NCI-H2107 treated with DMSO at 0.1 percent for 48 hours (cell line): ENCODE measurements at regions not wholly inside any gene's neighbourhood (a gene's known extent, or its start where the extent isn't known, plus 50 kb on each side); places are given as distances from the start of the nearest gene placed in this dataset.

ENCODE experiments used
- DNase-seq: peaks from one replicate; lab custom pipeline; 2025; ENCODE audit not compliant: unreplicated experiment; lab: John Stamatoyannopoulos, UW

DNA sequence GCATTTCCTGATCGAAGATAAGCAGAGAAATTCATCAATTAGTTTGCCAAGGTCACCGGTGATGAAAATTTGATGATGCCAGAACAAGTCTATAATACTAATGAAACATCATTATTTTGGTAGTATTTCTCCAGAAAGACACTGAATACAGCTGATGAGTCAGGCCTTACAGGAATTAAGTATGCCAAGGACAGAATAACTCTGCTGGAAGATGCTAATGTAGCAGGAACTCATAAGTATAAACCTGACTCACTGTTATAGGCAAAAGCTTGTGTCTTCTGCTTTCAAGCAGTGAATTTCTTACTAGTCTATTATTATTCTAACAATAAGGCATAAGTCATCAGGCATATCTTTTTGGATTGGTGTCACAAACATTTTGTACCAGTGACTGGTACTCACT is 1825.1 kb upstream of the IGFBP7 start:
- DNase-seq: no peak

DNA sequence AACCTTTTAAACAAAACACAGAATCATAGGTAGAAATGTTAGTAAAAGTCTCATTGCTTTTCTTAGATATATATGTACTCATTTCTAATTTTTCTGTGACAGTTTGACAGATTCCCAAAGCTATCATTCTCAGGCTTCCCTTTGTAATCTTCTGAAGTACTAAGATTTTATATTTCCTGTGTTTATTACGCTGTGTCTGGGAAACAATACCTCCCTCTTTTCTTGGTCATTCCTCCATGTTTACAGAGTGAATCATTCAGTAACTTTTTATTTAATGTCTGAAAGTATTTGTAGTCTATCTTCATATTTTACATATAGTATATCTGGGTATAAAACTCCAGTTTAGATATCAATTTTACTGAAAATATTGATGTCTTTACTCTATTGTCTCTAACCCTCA is 1826.3 kb upstream of the IGFBP7 start:
- no peak for DNase-seq

DNA sequence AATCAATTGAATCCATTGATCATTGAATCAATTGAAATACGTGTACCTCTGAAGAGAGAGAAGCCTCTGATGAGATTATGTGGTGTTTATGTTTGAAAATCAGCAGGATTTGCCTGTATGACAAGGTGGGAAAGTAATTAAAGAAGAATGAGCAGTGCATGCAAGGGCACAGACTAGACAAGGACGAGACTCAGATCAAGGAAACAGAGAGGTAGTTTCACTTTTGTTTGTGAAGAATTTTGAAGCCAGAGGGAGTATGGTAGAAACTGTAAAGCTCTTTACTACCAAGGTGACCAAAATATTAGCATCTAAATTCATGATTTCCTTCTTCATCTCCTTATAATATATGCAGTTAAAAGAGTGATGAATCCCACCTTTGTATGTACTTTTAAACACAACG is 1830.0 kb upstream of the IGFBP7 start:
- no peak for DNase-seq

DNA sequence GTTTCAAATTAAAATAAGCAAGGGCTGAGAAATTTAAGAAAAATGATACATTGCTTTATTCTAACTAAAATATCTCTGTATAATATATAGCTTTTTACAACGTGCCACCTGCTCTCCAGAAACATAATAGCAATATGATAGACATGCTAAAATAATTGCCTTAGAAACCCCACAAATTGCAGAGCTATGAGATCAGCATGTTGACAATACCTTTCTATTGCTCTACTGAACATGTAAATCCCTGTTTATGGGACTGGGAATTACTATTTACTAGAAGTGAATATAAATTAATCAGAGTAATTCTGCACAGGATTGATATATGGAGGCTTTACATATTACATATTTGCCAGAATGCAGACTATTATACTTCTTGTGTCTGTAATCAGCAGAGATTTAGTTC is 1831.1 kb upstream of the IGFBP7 start:
- no peak for DNase-seq

DNA sequence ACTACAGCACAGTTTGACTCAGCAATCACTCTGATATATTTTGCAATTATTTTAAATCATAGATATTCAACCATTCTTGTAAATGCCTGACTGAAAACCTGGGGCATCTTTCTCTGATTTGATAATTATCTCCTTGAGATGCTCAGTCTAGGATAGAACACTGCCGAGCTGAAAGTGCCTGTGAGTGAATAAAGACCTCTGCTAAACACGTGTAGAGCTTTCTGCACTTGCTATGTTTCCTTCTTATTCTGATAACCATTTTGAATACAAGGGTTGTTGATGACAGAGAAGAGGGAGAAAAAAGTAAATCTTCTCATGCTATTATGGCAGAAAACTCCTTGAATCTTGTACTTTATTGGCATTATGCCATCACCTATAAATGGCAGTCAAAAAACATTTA is 1843.4 kb upstream of the IGFBP7 start:
- DNase-seq: no peak

DNA sequence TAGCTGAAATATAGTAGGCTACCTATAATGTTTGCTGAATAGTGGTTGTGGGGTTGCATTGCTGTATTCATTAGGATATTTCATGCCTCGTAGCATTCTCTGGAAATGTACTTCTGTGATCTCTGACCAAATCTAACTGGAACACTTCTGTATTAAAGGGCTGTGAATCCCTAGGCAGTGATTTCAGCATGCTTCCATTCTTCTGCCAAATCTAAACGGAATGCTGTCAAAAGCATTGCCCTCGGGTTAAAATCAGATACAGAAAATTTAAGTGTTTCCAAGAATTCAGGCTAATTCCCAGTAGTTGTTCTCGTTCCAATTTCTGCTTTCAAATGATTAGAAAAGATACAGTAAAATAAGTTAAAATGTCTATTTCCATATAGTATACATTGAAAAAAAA is 1847.5 kb upstream of the IGFBP7 start:
- no peak for DNase-seq

DNA sequence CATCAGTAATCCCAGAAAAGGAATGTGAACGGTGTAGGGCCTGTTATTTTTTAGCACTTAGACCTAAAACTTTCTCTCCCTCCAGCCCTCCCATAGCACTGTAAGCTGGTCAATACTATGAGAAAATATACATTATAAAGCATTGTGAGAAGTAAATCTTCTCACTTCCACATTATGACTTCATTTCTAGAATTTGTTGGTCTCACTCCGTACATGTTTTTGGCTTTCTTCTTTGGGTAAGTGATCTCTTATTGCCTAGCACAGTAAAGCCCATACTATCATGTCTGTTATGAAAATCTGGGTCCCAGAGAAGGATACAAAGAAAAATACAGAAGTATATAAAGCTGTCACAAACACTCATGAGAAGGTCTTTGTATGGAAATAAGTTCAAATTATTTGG is 1851.1 kb upstream of the IGFBP7 start:
- no peak for DNase-seq

DNA sequence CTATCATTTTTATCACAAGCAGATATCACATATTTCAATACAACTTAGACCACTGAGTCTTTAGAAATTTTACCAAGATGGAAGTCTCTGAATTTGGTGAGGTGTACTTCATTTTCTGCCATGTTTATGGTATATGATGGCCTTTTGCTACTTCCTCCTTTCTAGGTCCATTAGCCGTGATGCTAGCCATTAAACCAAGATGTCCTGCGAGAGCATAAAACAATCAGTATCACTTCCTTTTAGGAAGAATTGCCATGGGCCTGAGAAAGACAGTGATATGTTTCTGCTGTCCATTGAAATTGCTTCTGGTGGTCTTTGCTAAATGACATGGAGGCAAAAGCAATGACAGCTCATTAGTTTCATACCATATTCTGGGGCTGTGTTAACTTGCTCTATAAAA is 1851.7 kb upstream of the IGFBP7 start:
- no peak for DNase-seq

DNA sequence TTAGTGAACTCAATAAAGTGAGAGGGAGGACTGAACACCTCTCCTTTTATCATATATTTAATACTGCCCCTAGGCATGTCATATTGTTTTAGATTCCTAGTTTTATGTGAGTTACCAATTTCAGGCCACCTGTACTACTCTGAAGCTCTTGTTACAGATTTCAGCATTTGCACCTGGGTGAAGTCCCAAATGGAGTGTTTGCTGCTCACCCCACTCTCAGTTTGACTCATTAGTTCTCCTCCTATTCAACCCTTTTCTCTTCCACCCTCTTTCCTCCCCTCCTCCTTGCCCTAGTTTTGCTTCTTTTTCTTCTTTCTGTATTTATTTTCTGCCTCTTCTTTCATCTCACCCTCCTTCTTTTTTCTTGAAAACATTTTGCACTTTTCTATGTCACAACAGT is 1852.2 kb upstream of the IGFBP7 start:
- DNase-seq: no peak

DNA sequence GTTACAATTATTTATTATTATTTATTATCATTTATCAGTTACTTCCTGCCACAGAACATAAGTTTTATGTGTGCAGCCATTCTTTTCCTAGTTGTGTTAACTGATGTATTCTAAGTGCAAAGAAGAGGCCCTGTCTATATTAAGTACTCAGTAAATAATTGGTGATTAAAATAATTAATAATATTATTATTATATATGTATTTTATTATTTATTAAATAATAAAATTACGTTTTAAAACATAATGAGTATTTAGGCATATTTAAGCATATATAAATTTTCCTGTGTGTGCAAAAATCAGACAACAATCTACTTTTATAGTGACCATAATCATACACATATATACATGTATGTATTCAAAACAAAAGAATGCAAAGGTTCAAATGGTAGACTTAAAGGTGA is 1871.6 kb upstream of the IGFBP7 start:
- DNase-seq: no peak

DNA sequence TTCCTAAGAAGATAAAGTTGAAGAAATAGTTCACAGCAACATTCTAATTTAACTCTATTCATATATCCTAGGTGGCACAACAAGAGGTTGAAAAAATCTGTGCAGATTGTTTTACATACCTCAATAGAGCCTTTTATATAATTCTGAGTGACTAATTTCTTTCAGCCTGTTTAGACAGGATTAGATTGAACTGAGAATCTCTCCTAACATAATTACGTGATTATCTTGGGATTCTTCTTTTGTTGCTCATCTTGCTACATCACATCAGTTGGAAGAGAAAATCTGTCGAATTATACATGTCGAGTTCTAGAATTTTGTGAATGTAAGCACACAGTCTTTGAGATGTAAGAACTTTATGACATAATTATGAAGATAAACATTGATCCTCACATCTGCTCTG is 1873.7 kb upstream of the IGFBP7 start:
- DNase-seq: no peak

DNA sequence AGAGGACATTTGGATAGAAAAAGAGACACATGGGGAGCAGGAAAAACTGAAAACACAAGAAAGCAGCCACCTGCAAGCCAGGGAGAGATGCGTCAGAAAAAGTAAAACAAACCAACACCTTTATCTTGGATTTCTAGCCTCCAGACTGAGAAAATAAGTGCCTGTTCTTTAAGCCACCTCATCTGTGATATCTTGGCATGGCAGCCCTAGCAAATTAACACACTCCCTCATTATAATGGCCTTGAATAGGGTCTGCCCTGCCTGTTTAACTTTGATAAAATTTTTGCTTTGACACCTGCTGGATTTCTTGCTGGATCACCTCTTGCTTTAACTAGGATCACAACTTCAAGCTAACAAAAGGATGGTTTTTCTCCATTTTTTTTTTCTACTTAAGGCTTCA is 1892.0 kb upstream of the IGFBP7 start:
- DNase-seq: no peak

DNA sequence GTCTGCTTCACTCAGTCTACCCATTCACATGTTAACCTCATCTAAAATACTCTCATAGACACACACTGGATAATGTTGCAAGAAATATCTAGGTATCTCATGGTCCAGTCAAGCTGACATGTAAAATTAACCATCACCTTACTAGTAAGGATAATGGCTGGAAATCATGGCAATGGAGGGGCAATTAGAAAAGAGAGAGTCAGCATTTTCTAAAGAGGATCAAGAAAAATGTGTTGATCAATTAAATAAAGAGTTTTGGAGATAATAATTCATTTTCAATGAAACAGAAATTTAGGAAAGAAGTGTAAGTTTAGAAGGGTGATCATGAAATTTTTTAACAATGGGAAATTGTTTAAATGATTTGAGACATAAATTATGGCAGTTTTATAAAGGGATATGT is 1914.1 kb upstream of the IGFBP7 start:
- no peak for DNase-seq

DNA sequence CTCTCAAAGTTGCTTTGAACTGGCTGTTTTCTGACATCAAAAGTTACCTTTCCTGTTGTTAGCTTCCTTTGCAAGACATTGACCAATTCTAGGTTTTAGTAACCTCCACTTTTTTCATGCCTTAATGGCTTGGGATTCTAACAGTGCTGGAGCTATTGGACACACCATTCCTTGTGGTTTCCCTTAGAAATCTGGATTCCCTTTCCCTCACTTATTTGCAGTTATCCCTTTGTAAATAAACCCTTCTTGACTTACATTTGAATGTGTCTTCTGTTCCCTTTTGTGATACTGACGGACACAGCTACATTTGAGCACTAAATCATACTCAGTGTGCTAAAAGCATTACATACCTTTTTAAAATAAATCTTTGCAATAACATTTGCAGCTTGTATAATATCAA is 1927.6 kb upstream of the IGFBP7 start:
- no peak for DNase-seq

DNA sequence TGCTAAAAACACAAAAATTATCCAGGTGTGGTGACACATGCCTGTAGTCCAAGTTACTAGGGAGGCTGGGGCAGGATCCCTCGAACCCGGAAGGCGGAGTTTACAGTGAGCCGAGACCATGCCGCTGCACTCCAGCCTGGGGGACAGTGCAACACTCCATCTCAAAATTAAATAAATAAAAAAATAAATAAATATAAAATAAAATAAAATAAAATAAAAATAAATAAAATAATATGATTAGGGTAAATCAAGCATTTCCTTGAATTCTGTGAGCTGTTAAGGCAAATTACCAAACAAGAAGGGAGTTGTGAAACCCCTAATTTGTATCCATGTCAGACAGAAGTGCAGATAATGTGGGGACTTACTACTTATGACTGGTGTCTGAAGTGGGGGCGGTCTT is 1928.9 kb upstream of the IGFBP7 start:
- DNase-seq: no peak

DNA sequence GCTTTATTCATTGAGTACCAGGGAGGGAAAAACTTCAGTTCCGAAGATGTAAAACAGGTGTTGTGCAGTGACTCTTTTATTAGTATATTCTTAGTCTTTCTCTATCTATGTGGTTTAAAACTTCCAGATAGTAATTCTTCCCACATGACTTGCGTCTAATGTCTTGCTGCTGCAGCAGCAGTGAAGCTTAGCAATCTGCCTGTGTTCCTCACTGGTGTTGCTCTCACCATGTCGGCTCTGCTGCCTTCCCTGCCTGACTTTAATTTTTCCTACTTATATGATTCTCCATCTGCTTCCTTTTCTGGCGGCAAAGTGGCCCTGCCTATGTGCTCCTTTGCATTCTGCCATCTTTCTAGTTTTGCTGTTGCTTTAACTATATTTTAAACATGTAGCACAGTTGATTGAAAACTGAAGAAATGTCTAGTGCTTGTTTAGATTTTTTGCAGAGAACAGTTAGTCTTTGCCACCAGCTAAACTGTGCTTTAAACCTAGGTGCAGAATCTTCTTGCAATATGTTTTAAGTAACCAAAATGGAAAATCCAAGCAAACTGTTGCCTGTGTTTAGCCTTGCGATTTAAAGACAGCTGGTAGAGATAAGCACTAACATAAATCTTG is 1934.2 kb upstream of the IGFBP7 start:
- no peak for DNase-seq

DNA sequence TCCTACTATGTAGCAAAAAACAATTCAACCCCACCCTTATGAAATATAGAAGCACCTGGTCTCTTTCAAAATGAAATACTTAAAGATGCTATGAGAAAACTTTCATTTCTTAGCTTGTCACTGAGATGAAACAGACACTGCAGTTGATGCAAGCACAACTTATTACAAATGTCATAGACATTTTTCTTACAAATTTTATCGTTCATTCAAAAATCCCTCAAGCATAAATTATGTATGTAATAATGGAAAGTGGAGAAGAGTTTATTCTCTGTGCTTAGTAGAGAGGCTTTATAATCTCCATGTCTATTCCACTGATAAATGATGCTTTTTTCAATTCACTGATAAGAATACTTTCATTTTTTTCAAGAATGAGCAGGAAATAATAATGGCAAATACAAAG is 1943.9 kb upstream of the IGFBP7 start:
- DNase-seq: no peak

DNA sequence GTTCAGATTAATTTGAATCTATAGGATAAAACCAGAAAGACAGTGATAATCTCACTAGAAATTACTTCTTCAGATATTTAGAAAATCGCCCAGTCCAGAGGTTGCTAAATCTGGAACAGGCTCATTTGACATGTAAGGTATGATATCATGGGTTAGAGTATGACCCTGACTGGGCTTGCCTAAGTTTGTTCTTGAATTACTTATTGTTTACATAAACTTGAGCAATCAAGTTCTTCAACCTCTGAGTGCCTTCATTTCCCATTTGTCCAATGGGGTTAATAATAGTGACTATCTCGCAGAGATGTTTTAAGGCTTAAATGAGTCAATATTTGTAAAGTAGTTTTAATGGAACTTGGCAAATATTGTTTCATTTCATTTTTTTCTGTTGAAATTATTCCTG is 1947.6 kb upstream of the IGFBP7 start:
- DNase-seq: no peak

DNA sequence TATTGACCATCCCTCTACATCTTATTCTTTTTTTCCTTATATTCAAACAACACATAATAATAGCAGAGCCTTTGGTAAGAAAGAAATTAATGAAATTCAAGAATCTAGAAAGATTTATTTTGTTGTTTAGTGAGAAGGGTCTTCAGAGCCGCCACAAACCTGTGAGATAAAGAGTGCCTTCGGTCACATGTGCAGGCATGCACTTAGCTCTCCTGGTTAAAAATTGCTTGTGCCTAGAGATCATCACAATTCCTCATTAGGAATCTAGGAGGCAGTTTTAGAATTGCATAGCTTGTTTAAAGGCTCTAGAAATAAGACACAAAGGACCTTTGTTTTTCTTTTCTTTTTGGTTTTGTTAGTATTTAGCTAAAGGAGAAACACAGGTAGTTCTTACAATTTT is 1948.4 kb upstream of the IGFBP7 start:
- no peak for DNase-seq

DNA sequence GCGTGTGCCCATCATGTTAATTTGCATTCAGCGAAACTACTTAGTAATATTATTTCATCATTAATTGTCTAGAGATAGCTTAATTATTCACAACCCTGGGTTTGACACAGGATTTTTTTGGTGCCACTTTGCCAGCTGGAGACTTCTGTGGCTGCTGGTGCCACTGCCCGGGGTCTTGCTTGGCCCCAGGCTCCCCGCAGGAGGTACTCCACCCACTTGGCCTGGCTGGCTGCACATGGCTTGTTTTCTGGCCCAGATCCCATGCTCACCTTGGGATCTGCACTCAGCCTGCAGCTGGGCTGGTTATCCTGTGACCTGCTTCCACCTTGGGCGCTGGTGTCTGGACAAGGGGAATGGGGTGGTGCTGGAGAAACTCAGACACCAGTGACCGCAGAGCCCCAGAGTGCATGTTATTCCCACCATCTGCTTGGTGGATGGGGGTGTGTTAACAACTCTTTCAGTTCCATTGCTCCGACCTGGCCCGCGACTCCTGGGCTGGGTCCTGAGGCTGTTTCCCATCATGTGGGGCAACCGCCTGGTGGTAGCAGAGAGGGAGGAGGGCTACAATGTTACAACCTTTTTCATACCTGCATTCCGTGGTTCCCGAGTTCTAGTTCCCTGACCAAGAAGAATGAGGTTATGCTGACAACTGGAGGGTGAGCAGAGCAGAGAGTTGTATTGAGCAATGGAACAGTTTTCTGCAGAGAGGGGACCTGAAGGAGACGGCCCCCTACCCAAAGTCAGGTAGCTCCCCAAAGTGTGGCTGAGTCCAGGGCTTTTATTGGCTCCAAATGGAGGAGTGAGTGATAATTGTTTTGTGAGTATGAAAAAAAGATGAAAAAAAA is 1950.0 kb upstream of the IGFBP7 start:
- no peak for DNase-seq

DNA sequence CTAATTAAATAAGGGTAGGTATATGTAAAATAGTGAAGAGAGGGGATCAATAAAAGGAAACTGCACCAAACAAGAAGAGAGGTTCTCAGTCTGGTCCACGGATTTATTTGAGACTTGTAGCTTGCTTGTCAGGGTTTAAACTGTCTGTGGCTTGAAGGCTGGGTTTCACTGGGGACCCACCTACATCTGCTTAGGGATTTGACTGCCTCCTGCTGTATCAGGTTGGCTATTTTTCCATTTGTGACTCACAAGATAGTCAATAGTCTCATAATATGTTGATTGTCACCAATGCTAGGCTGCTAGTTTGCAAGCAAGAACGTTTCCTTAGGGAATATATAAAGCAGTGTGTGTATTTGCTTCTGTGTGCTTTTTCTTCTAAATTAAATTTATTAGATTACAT is 1950.7 kb upstream of the IGFBP7 start:
- no peak for DNase-seq

DNA sequence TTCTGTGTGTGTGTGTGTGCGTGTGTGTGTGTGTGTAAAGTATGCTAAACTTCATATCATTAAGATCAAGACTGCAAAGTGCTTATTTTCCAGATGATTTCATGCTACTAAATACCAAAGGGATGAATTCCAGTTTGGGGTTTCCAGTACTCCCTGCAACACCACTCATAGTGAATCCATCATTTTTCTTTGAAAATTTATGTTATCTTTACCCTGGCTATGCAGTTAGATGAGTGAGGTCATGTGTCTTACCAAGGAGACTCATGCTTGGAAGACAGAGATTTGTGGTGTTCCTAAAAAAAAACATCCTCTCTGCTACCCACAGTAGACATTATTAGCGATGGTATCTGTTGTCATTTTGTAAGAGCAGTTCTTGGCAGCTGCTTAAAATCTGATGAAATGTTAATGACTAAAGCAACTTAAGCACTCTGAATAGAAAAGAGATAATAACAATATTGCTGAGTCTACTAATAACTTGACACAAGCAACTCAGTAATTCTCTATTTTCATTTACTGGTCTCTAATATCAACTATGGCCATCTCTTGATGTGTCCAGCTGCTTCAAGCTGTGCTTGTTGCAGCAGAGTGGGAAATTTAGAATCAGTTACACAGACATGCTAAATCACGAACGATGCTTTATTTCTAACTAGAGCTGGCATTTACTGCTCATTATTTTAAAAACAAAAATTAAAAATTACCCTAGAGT is 1953.0 kb upstream of the IGFBP7 start:
- DNase-seq: no peak
